Neutrophil (primary cell): ENCODE measurements at regions not wholly inside any gene's neighbourhood (a gene's known extent, or its start where the extent isn't known, plus 50 kb on each side); places are given as distances from the start of the nearest gene placed in this dataset.

Experiments used
- H3K27ac ChIP-seq: fragments of 200-600 bp; sonication (generic); 2 replicates; pipeline ENCODE4 v1.5.1; 2016; ENCODE audit warnings: mild to moderate bottlenecking, moderate library complexity
- H3K27me3 ChIP-seq: fragments of 200-600 bp; sonication (generic); 2 replicates; pipeline ENCODE4 v1.6.0; 2016; ENCODE audit warnings: mild to moderate bottlenecking
- H3K36me3 ChIP-seq: fragments of 200-600 bp; sonication (generic); 2 replicates; pipeline ENCODE4 v1.5.1; 2017
- H3K4me1 ChIP-seq, 2 experiments: fragments of 200-600 bp in 1 of 2; sonication (generic) in 1 of 2; 1 replicate in 1 of 2; 2 replicates in 1 of 2; pipeline versions ENCODE4 v1.5.1 to v1.6.1; 2013 to 2016; ENCODE audit warnings: low read depth in 1 of 2, low read length in 1 of 2, mild to moderate bottlenecking in 1 of 2, moderate library complexity in 1 of 2; ENCODE audit not compliant: control insufficient read depth in 1 of 2, insufficient read depth in 1 of 2
- H3K4me3 ChIP-seq, 2 experiments: fragments of 200-600 bp in 1 of 2; sonication (generic) in 1 of 2; 1 replicate in 1 of 2; 2 replicates in 1 of 2; pipeline ENCODE4 v1.5.1; 2013 to 2016; ENCODE audit warnings: low read depth in 1 of 2, low read length in 1 of 2, mild to moderate bottlenecking in 1 of 2, moderate library complexity in 1 of 2
- H3K9me3 ChIP-seq: fragments of 200-600 bp; sonication (generic); 2 replicates; pipeline ENCODE4 v1.5.1; 2016
- TF ChIP-seq, protein P1 (sequence below): fragments of 200-600 bp; sonication (generic); IDR thresholded peaks from 2 replicates; pipeline ENCODE4 v1.5.1; 2016; ENCODE audit warnings: antibody characterized with exemption

GRCh38 chr12:97751704-97752103 is 289.1 kb downstream of the RMST start:
- no peaks in the 10 kb centered on the region for H3K27me3 ChIP-seq
- no peak overlapping the region for H3K27ac ChIP-seq
- no peaks in the 10 kb centered on the region for H3K9me3 ChIP-seq
- TF ChIP-seq, protein P1, sequence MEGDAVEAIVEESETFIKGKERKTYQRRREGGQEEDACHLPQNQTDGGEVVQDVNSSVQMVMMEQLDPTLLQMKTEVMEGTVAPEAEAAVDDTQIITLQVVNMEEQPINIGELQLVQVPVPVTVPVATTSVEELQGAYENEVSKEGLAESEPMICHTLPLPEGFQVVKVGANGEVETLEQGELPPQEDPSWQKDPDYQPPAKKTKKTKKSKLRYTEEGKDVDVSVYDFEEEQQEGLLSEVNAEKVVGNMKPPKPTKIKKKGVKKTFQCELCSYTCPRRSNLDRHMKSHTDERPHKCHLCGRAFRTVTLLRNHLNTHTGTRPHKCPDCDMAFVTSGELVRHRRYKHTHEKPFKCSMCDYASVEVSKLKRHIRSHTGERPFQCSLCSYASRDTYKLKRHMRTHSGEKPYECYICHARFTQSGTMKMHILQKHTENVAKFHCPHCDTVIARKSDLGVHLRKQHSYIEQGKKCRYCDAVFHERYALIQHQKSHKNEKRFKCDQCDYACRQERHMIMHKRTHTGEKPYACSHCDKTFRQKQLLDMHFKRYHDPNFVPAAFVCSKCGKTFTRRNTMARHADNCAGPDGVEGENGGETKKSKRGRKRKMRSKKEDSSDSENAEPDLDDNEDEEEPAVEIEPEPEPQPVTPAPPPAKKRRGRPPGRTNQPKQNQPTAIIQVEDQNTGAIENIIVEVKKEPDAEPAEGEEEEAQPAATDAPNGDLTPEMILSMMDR = no peak
- no peak overlapping the region for H3K4me3 ChIP-seq
- H3K36me3 ChIP-seq = no peaks in the 10 kb centered on the region
- H3K4me1 ChIP-seq = no peaks in the 10 kb centered on the region

DNA sequence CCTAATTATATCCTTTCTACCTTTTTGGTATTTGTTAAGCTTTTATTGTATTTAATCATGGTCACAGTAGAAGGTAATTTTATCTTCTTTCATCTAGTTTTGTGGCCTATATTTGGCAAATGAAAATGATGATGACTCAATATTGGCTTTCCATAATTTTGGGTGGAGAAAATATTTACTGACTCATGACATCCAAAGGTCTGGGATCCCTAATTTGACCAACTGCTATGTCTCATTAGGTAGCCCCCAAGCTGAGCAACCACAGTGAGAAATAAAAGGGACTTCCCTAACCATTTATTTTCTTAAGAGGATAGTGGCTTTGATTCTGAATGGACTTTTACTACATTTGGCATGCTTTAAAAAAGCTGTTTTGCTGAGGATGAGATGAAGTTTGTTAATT is 289.5 kb downstream of the RMST start:
- TF ChIP-seq, protein P1 = no peak
- Histone ChIP-seq H3K27me3 (no peaks in the 10 kb centered on the region), H3K9me3 (no peaks in the 10 kb centered on the region), H3K4me3 (no peak overlapping the region), H3K36me3 (no peaks in the 10 kb centered on the region), H3K4me1 (no peaks in the 10 kb centered on the region), H3K27ac (no peak overlapping the region)

DNA sequence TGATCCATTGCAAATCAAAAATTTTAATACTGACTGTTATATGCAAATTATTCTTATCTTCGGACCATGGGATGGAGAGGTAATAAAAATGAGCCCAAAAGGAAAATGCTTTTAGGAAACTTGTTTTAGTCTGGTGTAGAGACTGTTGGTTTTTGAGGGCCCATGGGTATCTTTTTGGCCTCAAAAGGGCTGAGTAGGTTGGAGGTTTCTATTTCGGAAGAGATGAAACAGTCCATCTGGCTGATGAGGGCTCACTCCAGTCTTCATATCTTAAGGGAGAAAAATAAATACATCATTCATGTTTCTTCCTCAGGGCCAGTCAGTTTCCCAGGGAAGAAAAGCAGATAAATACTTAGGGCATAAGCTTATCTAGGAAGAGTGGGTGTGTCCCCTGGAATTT is 290.7 kb downstream of the RMST start:
- H3K27ac ChIP-seq = no peak overlapping the region
- TF ChIP-seq, protein P1 = no peak
- H3K4me1 ChIP-seq = no peaks in the 10 kb centered on the region
- H3K4me3 ChIP-seq = no peak overlapping the region
- H3K36me3 ChIP-seq = no peaks in the 10 kb centered on the region
- no peaks in the 10 kb centered on the region for H3K9me3 ChIP-seq
- no peaks in the 10 kb centered on the region for H3K27me3 ChIP-seq

DNA sequence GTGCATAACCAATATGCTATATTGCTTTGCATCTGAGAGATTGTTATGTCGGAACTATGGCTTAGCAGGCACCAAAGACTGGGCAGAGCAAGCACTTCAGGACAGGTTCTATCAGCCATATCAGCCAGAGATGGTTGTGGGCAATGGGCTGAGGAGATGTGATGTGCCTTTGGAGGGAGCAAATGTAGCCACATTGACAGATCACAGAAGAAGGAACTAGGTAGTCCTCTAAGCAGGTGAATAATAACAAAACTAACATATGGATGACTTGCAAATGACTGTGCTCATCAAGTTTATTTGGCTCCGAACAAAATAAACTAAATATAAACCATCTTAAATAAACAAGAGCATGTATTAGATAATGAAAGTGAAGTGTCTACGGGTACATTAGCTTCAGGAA is 291.7 kb downstream of the RMST start:
- TF ChIP-seq, protein P1 = no peak
- no peaks in the 10 kb centered on the region for H3K9me3 ChIP-seq
- no peaks in the 10 kb centered on the region for H3K27me3 ChIP-seq
- no peak overlapping the region for H3K4me3 ChIP-seq
- H3K36me3 ChIP-seq = no peaks in the 10 kb centered on the region
- no peak overlapping the region for H3K27ac ChIP-seq
- H3K4me1 ChIP-seq = no peaks in the 10 kb centered on the region

DNA sequence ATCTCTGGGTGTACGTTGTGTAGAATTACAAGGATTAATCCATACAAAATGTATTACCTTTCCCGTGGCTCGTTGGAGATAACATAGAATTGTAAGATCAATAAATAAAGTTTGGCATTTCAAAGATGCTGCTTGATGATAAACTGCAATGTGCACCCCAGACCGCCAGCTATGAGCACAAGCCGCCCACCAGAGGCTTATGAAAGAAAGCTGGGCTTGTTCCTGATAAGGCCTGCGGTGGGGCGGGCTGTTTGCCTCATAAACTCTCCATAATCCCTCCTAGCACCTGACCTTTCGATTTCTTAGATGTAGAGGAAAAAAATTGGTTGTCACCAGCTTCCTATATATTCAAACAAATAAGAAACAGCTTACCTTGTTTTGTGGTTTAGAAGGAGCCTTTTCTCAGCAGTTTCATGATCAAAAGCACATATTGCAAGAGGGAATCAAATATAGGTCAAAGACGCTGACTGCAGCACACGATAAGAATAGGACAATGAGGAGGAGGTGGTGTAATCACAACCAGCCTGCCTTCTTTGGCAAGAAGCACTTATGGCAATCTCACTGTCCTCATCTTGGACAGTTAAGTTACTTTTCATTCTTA is 293.6 kb downstream of the RMST start:
- no peaks in the 10 kb centered on the region for H3K4me1 ChIP-seq
- TF ChIP-seq, protein P1 = no peak

GRCh38 chr12:97756741-97757140 is 294.1 kb downstream of the RMST start:
- Histone ChIP-seq H3K27me3 (no peaks in the 10 kb centered on the region), H3K4me3 (no peak overlapping the region), H3K27ac (no peak overlapping the region), H3K9me3 (no peaks in the 10 kb centered on the region), H3K36me3 (no peaks in the 10 kb centered on the region), H3K4me1 (no peaks in the 10 kb centered on the region)
- TF ChIP-seq, protein P1 = no peak

More for the DNA sequence above, 293.6 kb downstream of the RMST start:
- no peaks in the 10 kb centered on the region for H3K27me3 ChIP-seq
- H3K4me3 ChIP-seq = no peak overlapping the region
- no peak overlapping the region for H3K27ac ChIP-seq
- no peaks in the 10 kb centered on the region for H3K9me3 ChIP-seq
- H3K36me3 ChIP-seq = no peaks in the 10 kb centered on the region
